ENCODE measurements at regions not wholly inside any gene's neighbourhood (a gene's known extent, or its start where the extent isn't known, plus 50 kb on each side); places are given as distances from the start of the nearest gene placed in this dataset.

- no peak for TF ChIP-seq CTCF (IDR thresholded peaks at IDR 0.05; ENCODE audit: insufficient read depth, low read length)
- no peak for TF ChIP-seq GABPA (IDR thresholded peaks at IDR 0.05; ENCODE audit: low read depth)
- TF ChIP-seq POLR2AphosphoS5 (IDR thresholded peaks at IDR 0.05; ENCODE audit: low read depth), result no peak
Measured at GRCh38 chr22:49624421-49625177, 203.1 kb downstream of the BRD1 start.

Measured in HL-60 (cell line).